ENCODE measurements at regions not wholly inside any gene's neighbourhood (a gene's known extent, or its start where the extent isn't known, plus 50 kb on each side); places are given as distances from the start of the nearest gene placed in this dataset.

GRCh38 chr5:158569534-158569933, 530.2 kb downstream of the EBF1 start:
- TF ChIP-seq CTCF (IDR thresholded peaks at IDR 0.05) (no peak), POLR2A (IDR thresholded peaks at IDR 0.05) (no peak)
